HG03139 (cell line): ENCODE measurements at regions not wholly inside any gene's neighbourhood (a gene's known extent, or its start where the extent isn't known, plus 50 kb on each side); places are given as distances from the start of the nearest gene placed in this dataset.

Source experiments
- ATAC-seq: cut with Tn5 transposase; IDR thresholded peaks from one replicate; pipeline ENCODE4 v1.9.1; 2021; ENCODE audit not compliant: unreplicated experiment

GRCh38 chr7:106606120-106606519 is 54.8 kb downstream of the CCDC71L start:
- ATAC-seq: no peak

- ATAC-seq: no peak
Measured at GRCh38 chr7:106604971-106605370, 56.0 kb downstream of the CCDC71L start.

GRCh38 chr7:106604303-106604924 is 56.5 kb downstream of the CCDC71L start:
- ATAC-seq: no peak

- no peak for ATAC-seq
Measured at GRCh38 chr7:106603346-106603745, 57.6 kb downstream of the CCDC71L start.

GRCh38 chr7:106602062-106602461 is 58.9 kb downstream of the CCDC71L start:
- ATAC-seq: no peak

- ATAC-seq: no peak
Measured at GRCh38 chr7:106600569-106601373, 60.2 kb downstream of the CCDC71L start.

GRCh38 chr7:106599343-106599698 is 61.6 kb downstream of the CCDC71L start:
- no peak for ATAC-seq

- peak; percentile 95 for ATAC-seq
Measured at GRCh38 chr7:106598663-106599342, 62.2 kb downstream of the CCDC71L start.

- no peak for ATAC-seq
Measured at GRCh38 chr7:106597751-106598546, 63.0 kb downstream of the CCDC71L start.

GRCh38 chr7:106597014-106597413 is 63.9 kb downstream of the CCDC71L start:
- no peak for ATAC-seq

GRCh38 chr7:106595922-106596321 is 65.0 kb downstream of the CCDC71L start:
- ATAC-seq: no peak

GRCh38 chr7:106593028-106593417 is 67.9 kb downstream of the CCDC71L start:
- no peak for ATAC-seq

- no peak for ATAC-seq
Measured at GRCh38 chr7:106592282-106593027, 68.5 kb downstream of the CCDC71L start.

GRCh38 chr7:106591146-106591545 is 69.8 kb downstream of the CCDC71L start:
- no peak for ATAC-seq

GRCh38 chr7:106590209-106590816 is 70.6 kb downstream of the CCDC71L start:
- ATAC-seq: no peak

- ATAC-seq: no peak
Measured at GRCh38 chr7:106589198-106589879, 71.6 kb downstream of the CCDC71L start.

- ATAC-seq: no peak
Measured at GRCh38 chr7:106588422-106589197, 72.3 kb downstream of the CCDC71L start.

GRCh38 chr7:106584914-106585759 is 75.8 kb downstream of the CCDC71L start:
- ATAC-seq: no peak
